Caco-2 (cell line): ENCODE measurements at regions not wholly inside any gene's neighbourhood (a gene's known extent, or its start where the extent isn't known, plus 50 kb on each side); places are given as distances from the start of the nearest gene placed in this dataset.

Experiments used
- BruUV-seq: library from RNA; stranded (reverse); fragments of 400-500 nt; replicated peaks from 2 replicates; lab custom pipeline; 2021; lab: Mats Ljungman, UMichigan
- CTCF ChIA-PET: fragments of 300-600 bp; sonication (Branson Sonifier 250); formaldehyde crosslinking; loops from one replicate; lab custom pipeline; 2022; ENCODE audit warnings: antibody characterized with exemption; lab: Charles Lee
- POLR2A ChIA-PET: fragments of 300-600 bp; sonication (Branson Sonifier 250); formaldehyde crosslinking; loops from one replicate; lab custom pipeline; 2022; ENCODE audit warnings: antibody characterized with exemption; lab: Charles Lee
- DNase-seq, 2 experiments: peaks; one replicate each; pipeline versions ENCODE4 v3.0.0 to v3.0.0-alpha.2; 2020 to 2022
- H3K27me3 ChIP-seq: replicated peaks from 2 replicates; pipeline ENCODE4 v1.6.0; 2011; ENCODE audit warnings: low read length; ENCODE audit not compliant: control insufficient read depth, insufficient read depth
- H3K36me3 ChIP-seq: 2 replicates; pipeline ENCODE4 v1.5.1; 2011; ENCODE audit warnings: low read length; ENCODE audit not compliant: control insufficient read depth, insufficient read depth
- H3K4me1 ChIP-seq: fragments of 250-450 bp; sonication (Bioruptor Pico); 2 replicates; pipeline ENCODE4 v1.5.1; 2020; ENCODE audit warnings: mild to moderate bottlenecking
- H3K4me3 ChIP-seq: 2 replicates; pipeline ENCODE4 v1.5.1; 2011; ENCODE audit warnings: low read depth, mild to moderate bottlenecking, control low read depth, low read length
- H3K9me3 ChIP-seq: fragments of 250-450 bp; sonication (Bioruptor Pico); 2 replicates; pipeline ENCODE4 v1.5.1; 2020; ENCODE audit warnings: mild to moderate bottlenecking, moderate library complexity
- H3K27ac Mint-ChIP-seq: one replicate; pipeline ENCODE4 v1.8.0; 2022; ENCODE audit warnings: mixed read lengths; ENCODE audit not compliant: unreplicated experiment
- H3K27me3 Mint-ChIP-seq: one replicate; pipeline ENCODE4 v1.8.0; 2022; ENCODE audit warnings: mixed read lengths; ENCODE audit not compliant: insufficient read depth, unreplicated experiment
- H3K36me3 Mint-ChIP-seq: one replicate; pipeline ENCODE4 v1.8.0; 2022; ENCODE audit warnings: mild to moderate bottlenecking, mixed read lengths; ENCODE audit not compliant: insufficient read depth, unreplicated experiment
- H3K4me1 Mint-ChIP-seq: one replicate; pipeline ENCODE4 v1.8.0; 2022; ENCODE audit warnings: low read depth, mixed read lengths; ENCODE audit not compliant: unreplicated experiment
- H3K4me3 Mint-ChIP-seq: one replicate; pipeline ENCODE4 v1.8.0; 2022; ENCODE audit warnings: mild to moderate bottlenecking, moderate library complexity, mixed read lengths; ENCODE audit not compliant: unreplicated experiment
- H3K9me3 Mint-ChIP-seq: one replicate; pipeline ENCODE4 v1.8.0; 2022; ENCODE audit warnings: mixed read lengths; ENCODE audit not compliant: unreplicated experiment
- CTCF ChIP-seq, 2 experiments: fragments of 200-600 bp in 1 of 2; IDR thresholded peaks; 1 replicate in 1 of 2; 2 replicates in 1 of 2; pipeline versions ENCODE4 v1.5.1 to v1.8.0; 2011 to 2022; ENCODE audit warnings: antibody characterized with exemption in 1 of 2, control low read depth in 1 of 2, inconsistent platforms in 1 of 2, low read depth in 1 of 2, low read length in 1 of 2, mild to moderate bottlenecking in 1 of 2, moderate library complexity in 1 of 2; ENCODE audit not compliant: insufficient read depth in 1 of 2, severe bottlenecking in 1 of 2, unreplicated experiment in 1 of 2
- intact Hi-C: fragments of 100-400 bp; cut with micrococcal nuclease; formaldehyde crosslinking; loops from one replicate; pipeline ENCODE4 v1.10.0; 2022; ENCODE audit not compliant: unreplicated experiment

- H3K27me3 Mint-ChIP-seq: no peaks in the 10 kb centered on the region
These were observed 320.9 kb upstream of the ADGRL3 start for GRCh38 chr4:60879135-60879701.

GRCh38 chr4:60884587-60884986 is 315.5 kb upstream of the ADGRL3 start:
- Mint-ChIP-seq H3K27me3 (no peaks in the 10 kb centered on the region), H3K9me3 (peaks cover 17% of the 10 kb centered on the region), H3K27ac (no peak overlapping the region), H3K36me3 (no peaks in the 10 kb centered on the region), H3K4me1 (no peaks in the 10 kb centered on the region), H3K4me3 (no peak overlapping the region)
- Histone ChIP-seq H3K9me3 (no peaks in the 10 kb centered on the region; the same call in 1 of the 2 replicates), H3K4me1 (no peaks in the 10 kb centered on the region), H3K27me3 (no peaks in the 10 kb centered on the region), H3K36me3 (no peaks in the 10 kb centered on the region), H3K4me3 (no peak overlapping the region)
- no TSS peak for BruUV-seq
- ChIA-PET POLR2A (no interaction called here), CTCF (no interaction called here)
- no peak for TF ChIP-seq CTCF (IDR thresholded peaks at IDR 0.05; ENCODE audit: insufficient read depth in 1 of 2, low read depth in 1 of 2, low read length in 1 of 2, severe bottlenecking in 1 of 2, unreplicated experiment in 1 of 2)
- intact Hi-C loops: no loop called here
- no peak for DNase-seq

More at GRCh38 chr4:60879135-60879701, 320.9 kb upstream of the ADGRL3 start:
- DNase-seq: no peak
- Histone ChIP-seq H3K4me3 (no peak overlapping the region), H3K36me3 (no peaks in the 10 kb centered on the region), H3K9me3 (no peaks in the 10 kb centered on the region), H3K4me1 (no peaks in the 10 kb centered on the region), H3K27me3 (no peaks in the 10 kb centered on the region)
- CTCF ChIA-PET: no interaction called here
- TF ChIP-seq CTCF (IDR thresholded peaks at IDR 0.05; ENCODE audit: insufficient read depth in 1 of 2, low read depth in 1 of 2, low read length in 1 of 2, severe bottlenecking in 1 of 2, unreplicated experiment in 1 of 2): no peak
- intact Hi-C loops: no loop called here
- BruUV-seq: no TSS peak
- H3K27ac Mint-ChIP-seq: no peak overlapping the region
- POLR2A ChIA-PET: no interaction called here
- H3K36me3 Mint-ChIP-seq: no peaks in the 10 kb centered on the region
- no peak overlapping the region for H3K4me3 Mint-ChIP-seq
- no peaks in the 10 kb centered on the region for H3K9me3 Mint-ChIP-seq
- no peaks in the 10 kb centered on the region for H3K4me1 Mint-ChIP-seq

GRCh38 chr4:60885011-60885410 is 315.1 kb upstream of the ADGRL3 start:
- no peak for DNase-seq
- H3K9me3 ChIP-seq: no peaks in the 10 kb centered on the region; the same call in 1 of the 2 replicates
- BruUV-seq: no TSS peak
- Mint-ChIP-seq H3K27me3 (no peaks in the 10 kb centered on the region), H3K4me3 (no peak overlapping the region), H3K4me1 (no peaks in the 10 kb centered on the region), H3K36me3 (no peaks in the 10 kb centered on the region), H3K27ac (no peak overlapping the region), H3K9me3 (peaks cover 17% of the 10 kb centered on the region)
- H3K36me3 ChIP-seq: no peaks in the 10 kb centered on the region
- no peaks in the 10 kb centered on the region for H3K27me3 ChIP-seq
- H3K4me3 ChIP-seq: no peak overlapping the region
- intact Hi-C loops: no loop called here
- CTCF ChIA-PET: no interaction called here
- POLR2A ChIA-PET: no interaction called here
- no peaks in the 10 kb centered on the region for H3K4me1 ChIP-seq
- TF ChIP-seq CTCF (IDR thresholded peaks at IDR 0.05; ENCODE audit: insufficient read depth in 1 of 2, low read depth in 1 of 2, low read length in 1 of 2, severe bottlenecking in 1 of 2, unreplicated experiment in 1 of 2): no peak
